G401 (cell line): ENCODE measurements at regions not wholly inside any gene's neighbourhood (a gene's known extent, or its start where the extent isn't known, plus 50 kb on each side); places are given as distances from the start of the nearest gene placed in this dataset.
"Not testable (repeated sequence)": the region's sequence is repeated elsewhere in the genome, so short reads cannot be mapped to it uniquely, and the experiment has no call there.

Experiments used
- DNase-seq: peaks from one replicate; pipeline ENCODE4 v3.0.0-alpha.2; 2015; ENCODE audit warnings: low spot score
- in situ Hi-C: cut with HindIII; loops from 2 replicates; pipeline ENCODE4 v1.10.0; 2016; ENCODE audit warnings: low sequenced_read_pairs, mixed read lengths

GRCh38 chr20:4453359-4453758 is 204.3 kb upstream of the ADRA1D start:
- DNase-seq: no peak
- in situ Hi-C loops: no loop called here

GRCh38 chr20:4451487-4452081 is 202.5 kb upstream of the ADRA1D start:
- DNase-seq: no peak
- in situ Hi-C loops: no loop called here

GRCh38 chr20:4449957-4450715 is 201.0 kb upstream of the ADRA1D start:
- DNase-seq: no peak
- in situ Hi-C loops: no loop called here

- in situ Hi-C loops: no loop called here
These were observed 196.7 kb upstream of the ADRA1D start for GRCh38 chr20:4445784-4446183.

GRCh38 chr20:4445331-4445730 is 196.2 kb upstream of the ADRA1D start:
- DNase-seq: no peak
- in situ Hi-C loops: no loop called here

More at GRCh38 chr20:4445784-4446183, 196.7 kb upstream of the ADRA1D start:
- no peak for DNase-seq

GRCh38 chr20:4444404-4444803 is 195.3 kb upstream of the ADRA1D start:
- in situ Hi-C loops: no loop called here
- DNase-seq: no peak

- DNase-seq: no peak
- in situ Hi-C loops: no loop called here
These were observed 193.9 kb upstream of the ADRA1D start for GRCh38 chr20:4443016-4443415.

GRCh38 chr20:4441871-4442270 is 192.8 kb upstream of the ADRA1D start:
- in situ Hi-C loops: no loop called here
- DNase-seq: no peak

- DNase-seq: no peak
- in situ Hi-C loops: no loop called here
These were observed 192.1 kb upstream of the ADRA1D start for GRCh38 chr20:4441191-4441590.

- DNase-seq: no peak
- in situ Hi-C loops: no loop called here
These were observed 190.4 kb upstream of the ADRA1D start for GRCh38 chr20:4439461-4439860.

- no peak for DNase-seq
- in situ Hi-C loops: no loop called here
These were observed 188.0 kb upstream of the ADRA1D start for GRCh38 chr20:4437131-4437530.

GRCh38 chr20:4435671-4436455 is 186.8 kb upstream of the ADRA1D start:
- in situ Hi-C loops: no loop called here
- no peak for DNase-seq

- in situ Hi-C loops: no loop called here
- DNase-seq: no peak
These were observed 186.1 kb upstream of the ADRA1D start for GRCh38 chr20:4435225-4435624.

GRCh38 chr20:4434681-4435080 is 185.6 kb upstream of the ADRA1D start:
- no peak for DNase-seq
- in situ Hi-C loops: no loop called here

GRCh38 chr20:4431446-4431845 is 182.4 kb upstream of the ADRA1D start:
- no peak for DNase-seq
- in situ Hi-C loops: no loop called here

- DNase-seq: not testable (repeated sequence)
These were observed 181.7 kb upstream of the ADRA1D start for GRCh38 chr20:4430826-4431225.

GRCh38 chr20:4427940-4428586 is 179.0 kb upstream of the ADRA1D start:
- in situ Hi-C loops: no loop called here
- no peak for DNase-seq

More at GRCh38 chr20:4430826-4431225, 181.7 kb upstream of the ADRA1D start:
- in situ Hi-C loops: not testable (repeated sequence)

GRCh38 chr20:4418141-4418540 is 169.1 kb upstream of the ADRA1D start:
- no peak for DNase-seq
- in situ Hi-C loops: no loop called here

- in situ Hi-C loops: no loop called here
- no peak for DNase-seq
These were observed 166.2 kb upstream of the ADRA1D start for GRCh38 chr20:4415281-4415680.
